GM19468 (cell line): ENCODE measurements at regions not wholly inside any gene's neighbourhood (a gene's known extent, or its start where the extent isn't known, plus 50 kb on each side); places are given as distances from the start of the nearest gene placed in this dataset.
A peak's percentile ranks its signal among the peaks of the same experiment; 100 is the strongest.
"Not testable (repeated sequence)": the region's sequence is repeated elsewhere in the genome, so short reads cannot be mapped to it uniquely, and the experiment has no call there.

Experiments used
- ATAC-seq: cut with Tn5 transposase; IDR thresholded peaks from one replicate; pipeline ENCODE4 v1.9.1; 2021; ENCODE audit warnings: mild to moderate bottlenecking, moderate library complexity, moderate number of reproducible peaks; ENCODE audit not compliant: unreplicated experiment; ENCODE audit errors: extremely low read depth

DNA sequence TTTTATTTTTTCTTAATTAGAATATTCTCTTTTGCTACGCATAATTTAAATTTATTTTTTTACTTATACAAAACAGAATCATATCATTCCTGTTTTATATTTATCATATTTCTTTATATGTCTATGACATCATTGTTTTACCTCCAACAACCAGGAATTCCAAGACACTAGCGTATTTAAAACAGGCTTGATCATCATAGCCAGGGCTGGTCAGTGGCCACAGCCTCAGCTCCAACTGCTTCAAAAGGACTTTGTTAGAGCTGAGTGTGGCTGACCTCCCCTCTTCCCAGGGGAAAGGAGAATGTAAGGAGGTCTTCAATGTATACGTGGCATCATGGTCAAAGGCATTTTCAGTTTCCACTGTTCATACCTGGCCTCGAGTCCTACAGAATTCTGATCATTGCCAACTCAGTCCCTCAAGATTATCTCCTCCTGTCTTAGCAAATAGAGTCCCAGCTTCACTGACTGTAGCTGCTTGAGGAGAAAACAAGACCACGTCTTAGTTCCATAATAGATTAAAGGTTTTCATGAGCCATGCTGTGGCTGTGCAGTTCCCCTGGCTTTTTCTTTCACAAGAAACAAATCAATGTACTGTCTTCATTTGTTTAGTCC lies 444.0 kb downstream of the PTPRC start:
- ATAC-seq, result no peak

DNA sequence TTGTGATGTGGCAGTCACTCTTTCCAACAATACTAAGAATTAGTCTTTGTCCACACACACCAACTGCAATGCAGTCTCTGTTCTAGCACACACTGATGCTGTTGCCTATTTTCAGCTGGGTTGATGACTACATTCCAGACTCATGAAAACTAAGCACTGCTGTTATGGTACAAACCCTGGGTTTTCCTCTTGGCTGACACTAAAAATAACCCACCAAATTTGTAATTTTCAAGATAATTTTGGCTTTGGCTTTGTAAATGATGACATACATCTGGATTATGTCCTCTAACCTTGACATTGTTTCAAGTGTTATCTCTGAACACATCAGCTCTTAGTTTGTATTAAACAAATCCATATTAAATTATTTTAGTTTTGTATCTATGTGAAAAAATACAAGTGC lies 444.8 kb downstream of the PTPRC start:
- no peak for ATAC-seq

DNA sequence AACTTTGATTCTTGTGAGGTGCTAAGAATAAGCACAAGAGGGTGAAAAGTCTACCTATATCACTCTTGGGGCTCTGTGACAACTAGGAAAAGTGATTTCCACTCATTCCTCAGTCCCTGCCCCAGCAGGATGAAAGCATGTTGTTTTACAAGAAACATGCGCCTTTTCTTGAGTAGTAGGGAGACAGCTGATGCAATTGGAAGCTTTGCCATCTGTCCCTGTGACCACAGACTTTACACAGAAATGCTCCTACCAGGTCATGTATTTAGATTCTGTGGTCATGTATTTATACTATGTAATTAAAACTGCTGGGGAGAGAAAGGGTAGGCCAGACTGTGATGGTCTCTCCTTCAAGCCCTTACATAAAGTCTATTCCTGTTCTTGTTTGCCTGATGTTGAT lies 445.5 kb downstream of the PTPRC start:
- ATAC-seq, result no peak

DNA sequence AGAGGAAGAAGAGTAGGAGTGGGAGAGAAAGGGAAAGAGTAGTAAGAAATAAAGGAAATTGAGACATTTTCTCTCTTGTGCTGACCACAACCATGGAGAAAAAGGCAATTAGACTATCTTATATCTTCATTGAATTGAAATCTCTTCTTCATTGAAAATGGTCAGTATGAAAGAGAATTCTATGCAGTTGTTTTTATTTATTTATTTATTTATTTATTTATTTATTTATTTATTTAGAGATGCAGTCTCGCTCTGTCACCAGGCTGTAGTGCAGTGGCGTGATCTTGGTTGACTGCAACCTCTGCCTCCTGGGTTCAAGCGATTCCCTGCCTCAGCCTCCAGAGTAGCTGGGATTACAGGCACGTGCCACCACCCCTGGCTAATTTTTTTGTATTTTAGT lies 447.1 kb downstream of the PTPRC start:
- ATAC-seq, result no peak

DNA sequence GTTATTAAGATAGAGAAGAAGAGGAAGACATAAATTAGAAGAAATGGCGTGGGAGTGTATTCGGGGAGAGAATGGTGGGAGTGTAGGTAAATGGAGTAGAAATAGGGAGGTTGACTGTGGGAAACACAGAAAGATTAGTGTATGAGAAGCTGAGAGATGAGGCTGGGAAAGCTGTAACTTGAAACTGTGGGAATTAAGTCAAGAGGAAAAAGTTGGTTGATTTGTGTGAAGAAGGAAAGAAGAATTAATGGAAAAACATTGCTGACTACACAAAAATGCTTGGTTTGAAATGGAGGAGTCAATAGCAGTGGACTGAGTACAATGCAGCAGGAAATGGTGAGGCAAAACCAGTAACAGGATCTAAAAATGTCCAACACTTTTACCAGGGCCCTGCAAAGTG lies 448.3 kb downstream of the PTPRC start:
- no peak for ATAC-seq

DNA sequence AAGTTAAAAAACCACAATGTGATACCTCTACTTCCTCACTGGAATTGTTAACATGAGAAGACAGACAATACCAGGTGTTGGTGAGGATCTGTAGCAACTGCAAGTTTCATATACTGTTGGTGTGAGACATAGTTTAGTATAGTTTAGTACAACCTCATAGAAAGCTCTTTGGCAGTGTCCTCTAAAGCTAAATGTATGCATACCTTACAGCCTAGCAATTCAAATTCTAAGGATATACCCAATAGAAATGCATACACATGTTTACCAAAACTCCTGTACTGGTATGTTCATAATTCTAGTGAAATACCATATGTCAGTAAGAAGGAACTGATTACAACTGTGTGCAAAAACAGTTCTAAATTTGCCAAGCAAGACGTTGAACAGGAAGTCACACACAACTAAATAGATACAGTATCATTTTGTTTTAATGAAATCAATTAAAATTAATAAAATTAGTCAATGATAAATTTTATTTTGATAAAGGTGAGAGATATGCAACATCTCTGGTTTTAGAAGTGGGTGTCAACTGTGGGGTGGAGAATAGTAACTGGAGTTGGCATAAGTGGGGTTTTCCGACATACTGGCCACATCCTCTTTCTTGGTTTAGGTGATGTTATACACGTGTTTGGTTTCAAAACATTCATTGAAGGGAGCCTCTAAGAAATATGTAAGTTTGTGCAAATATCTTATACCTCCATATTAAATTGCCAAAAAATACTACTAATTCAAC lies 450.7 kb downstream of the PTPRC start:
- peak; percentile 89 for ATAC-seq

DNA sequence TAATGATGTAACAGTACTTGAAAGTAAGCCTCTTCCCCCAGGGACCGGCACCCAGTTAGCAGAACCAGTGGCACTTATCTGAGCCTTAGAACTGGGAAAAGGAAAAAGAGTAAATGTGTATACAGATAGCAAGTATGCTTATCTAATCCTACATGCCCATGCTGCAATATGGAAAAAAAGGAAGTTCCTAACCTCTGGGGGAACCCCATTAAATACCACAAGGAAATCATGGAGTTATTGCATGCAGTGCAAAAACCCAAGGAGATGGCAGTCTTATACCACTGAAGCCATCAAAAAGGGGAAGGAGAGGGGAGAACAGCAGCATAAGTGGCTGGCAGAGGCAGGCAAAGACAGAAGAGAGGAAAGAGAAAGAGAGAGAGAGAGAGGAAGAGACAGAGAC lies 456.8 kb downstream of the PTPRC start:
- not testable (repeated sequence) for ATAC-seq

DNA sequence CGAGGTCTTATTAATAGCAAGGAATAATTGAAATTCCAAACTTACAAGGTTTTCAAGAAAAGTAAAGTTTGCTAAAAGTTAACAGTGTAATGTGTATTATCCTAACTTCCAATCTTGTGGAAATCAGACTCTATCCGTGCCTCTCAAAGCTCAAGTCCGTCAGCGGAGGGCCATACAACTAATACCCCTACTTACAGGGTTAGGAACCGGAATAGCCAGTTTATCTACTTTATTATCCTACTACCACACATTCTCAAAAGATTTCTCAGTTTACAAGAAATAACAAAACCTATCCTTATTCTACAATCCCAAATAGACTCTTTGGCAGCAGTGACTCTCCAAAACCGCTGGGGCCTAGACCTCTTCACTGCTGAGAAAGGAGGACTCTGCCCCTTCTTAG lies 457.8 kb downstream of the PTPRC start:
- no peak for ATAC-seq

DNA sequence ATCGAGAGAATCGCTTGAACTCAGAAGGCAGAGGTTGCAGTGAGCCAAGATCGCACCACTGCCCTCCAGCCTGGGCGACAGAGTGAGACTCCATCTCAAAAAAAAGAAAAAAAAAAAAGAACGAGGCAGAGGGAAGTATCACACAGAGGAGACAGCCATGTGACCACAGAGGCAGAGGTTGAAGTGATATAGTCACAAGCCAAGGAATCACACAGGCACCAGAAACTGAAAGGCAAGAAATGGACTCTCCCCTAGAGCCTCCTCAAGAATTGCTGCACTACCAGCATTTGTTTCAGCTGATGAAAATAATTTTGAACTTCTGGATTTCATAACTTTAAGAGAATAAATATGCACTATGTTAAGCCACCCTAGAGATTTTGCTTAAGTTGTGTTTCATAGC lies 459.6 kb downstream of the PTPRC start:
- no peak for ATAC-seq

DNA sequence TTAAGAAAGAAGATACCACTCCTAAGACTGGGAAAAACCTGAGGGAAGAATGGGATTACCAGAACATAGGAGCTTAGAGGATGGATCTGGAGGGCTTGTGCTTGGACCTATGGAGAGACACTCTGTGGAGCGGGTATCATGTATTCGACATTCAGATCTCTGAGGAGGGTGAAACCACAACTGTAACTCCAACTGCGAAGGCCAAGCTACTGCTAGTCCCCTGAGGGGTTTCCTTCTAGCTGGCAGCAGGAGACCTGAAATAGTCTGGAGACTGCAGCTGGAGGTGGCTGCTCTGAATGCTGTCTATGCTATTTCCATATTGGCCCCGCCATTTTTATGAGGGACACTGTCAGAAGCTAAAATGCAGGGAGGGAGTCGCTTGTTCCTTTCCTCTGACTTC lies 462.3 kb downstream of the PTPRC start:
- no peak for ATAC-seq

DNA sequence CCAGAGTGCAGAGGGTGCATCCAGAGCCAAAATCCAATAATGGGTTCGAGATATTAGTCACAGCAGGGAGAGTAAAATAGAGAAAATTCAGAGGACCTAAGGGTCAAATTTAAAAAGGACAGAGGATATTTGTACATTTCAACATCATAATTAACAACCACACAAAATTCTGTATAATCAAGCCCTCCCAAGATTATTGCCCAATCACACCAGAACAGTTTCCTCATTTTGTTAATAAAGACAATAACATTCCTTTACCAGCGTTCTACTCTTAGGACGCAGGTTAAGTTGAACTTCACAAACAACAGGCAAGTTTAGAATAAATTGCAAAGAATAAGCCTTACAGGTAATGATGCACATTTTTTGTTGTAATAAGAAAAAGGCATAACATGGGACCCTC lies 462.8 kb downstream of the PTPRC start:
- no peak for ATAC-seq

DNA sequence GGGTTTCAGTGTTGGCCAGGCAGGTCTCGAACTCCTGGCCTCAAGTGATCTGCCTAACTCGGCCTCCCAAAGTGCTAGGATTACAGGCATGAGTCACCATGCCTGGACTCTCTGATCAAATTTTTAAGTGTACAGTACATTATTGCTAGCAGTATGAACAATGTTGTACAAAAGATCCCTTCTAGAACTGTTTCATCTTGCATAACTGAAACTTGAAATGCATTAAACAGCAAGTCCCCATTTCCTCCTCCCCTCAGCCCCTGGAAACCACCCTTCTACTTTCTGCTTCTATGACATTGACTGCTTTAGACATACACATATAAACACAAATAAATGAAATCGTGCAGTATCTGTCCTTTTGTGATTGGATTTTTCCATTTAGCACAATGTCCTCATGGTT lies 463.4 kb downstream of the PTPRC start:
- no peak for ATAC-seq

DNA sequence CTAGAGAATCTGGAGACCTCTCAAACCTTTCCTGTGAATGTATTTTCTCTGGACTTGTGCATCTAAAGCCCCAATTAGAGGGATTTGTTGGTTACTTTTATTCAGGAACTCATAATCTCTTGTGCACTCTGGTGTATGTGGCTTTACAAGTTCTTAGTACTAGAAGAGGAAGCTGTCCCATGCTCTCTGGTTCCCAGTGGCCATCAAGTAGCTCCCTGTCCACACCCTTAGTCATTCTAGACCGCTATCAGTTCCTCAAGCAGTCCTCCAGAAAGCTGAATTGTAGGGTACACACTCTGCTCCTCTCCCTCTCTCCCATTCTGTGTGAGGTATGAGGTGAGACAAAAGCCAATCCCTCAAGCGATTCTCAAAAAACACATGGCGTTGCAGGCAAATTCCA lies 470.3 kb downstream of the PTPRC start:
- no peak for ATAC-seq

DNA sequence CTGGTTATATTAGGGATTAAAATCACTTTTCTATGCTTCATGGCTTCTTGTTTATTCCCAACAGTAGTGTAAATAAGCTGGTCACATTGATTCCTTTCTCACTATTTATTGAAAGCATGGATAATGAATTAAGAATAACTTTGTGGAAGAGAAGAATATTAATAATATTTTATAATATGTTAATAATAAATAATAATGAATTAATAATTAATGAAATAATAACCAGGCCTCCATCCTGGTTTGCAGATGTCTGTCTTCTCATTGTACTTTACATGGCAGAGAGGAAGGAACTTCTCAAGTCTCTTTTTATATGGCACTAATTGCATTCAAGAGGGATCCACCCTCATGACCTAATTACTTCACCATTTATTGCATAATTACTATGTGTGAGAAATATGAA lies 473.5 kb downstream of the PTPRC start:
- ATAC-seq, result no peak

DNA sequence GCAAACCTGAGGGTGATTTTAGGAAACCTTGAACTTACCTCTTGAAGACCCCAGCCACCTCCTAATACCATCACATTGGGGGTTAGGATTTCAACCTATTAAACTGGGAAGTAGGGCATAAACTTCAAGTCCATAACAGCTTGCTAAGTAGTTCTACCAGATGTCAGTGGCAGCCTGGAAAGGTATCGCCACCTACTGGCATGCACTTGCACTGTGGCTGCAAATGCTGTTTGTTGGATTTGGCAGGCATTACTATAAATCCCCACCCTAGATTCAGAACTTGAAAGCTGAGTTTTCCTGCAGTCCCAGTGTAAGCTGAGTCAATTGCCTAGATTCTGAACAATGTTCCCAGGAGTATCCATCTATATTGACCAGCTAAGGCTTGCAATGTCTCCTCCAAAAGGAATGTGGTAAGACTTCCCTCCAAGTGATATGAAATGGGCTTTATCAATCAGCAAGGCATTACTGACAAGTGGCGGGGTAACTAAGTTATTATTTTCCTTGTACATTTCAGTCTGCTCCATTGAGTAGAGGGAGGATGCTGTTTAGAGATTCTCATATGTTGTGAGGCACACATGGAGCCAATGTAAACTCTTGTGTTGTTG lies 474.5 kb downstream of the PTPRC start:
- no peak for ATAC-seq

DNA sequence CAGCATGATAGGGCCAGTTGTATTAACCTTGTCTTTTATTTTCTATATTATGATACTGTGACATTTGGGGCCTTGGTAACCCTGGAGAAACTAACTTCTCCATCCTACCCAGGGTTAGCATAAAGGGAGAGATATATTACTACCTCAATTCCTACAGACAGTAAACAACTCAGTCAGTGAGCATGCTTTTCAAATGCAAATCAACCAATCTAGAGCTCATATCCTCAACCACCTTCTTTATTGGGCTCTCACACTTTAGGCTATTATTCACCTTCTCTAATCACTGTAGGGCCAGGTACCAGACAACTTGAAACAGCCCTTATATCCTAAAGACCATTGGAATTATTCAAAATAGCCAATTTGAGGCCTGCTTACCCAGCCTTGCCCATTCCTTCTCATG lies 477.6 kb downstream of the PTPRC start:
- ATAC-seq, result no peak

DNA sequence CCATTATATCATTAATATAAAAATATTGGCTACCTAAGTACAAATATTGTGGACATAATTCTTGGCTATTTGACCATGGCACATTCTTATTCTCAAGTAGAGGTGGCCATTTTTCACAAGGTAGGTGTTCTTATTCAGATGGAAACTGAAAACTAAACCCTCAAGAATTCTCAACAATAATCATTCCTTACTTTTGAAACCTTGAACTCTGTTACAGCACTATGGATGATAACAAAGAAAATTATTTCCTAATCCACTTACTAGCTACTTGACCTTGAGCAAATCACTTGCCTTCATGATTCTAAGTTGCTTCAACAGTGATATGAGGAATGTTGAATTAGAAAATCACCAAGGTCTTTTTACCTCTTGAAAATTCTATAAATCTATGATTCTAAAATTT lies 482.2 kb downstream of the PTPRC start:
- no peak for ATAC-seq

DNA sequence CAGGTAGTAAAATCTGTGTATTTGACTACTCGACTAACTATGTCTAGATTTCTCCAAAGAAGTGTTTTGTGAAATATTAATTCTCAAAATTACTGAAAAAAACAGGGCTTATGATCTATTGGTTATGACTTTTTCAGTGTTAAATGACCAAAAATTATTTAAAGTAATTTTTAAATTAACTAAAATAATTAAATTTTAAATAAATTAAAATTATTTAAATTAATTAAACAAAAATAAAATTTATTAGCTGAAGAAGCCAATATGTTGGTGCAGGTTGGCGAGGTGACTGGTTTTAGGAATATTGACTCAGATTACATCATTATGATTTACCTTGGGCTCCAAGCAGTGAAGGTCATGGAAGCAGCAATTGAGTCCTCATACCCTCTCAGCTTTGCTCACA lies 483.2 kb downstream of the PTPRC start:
- no peak for ATAC-seq

DNA sequence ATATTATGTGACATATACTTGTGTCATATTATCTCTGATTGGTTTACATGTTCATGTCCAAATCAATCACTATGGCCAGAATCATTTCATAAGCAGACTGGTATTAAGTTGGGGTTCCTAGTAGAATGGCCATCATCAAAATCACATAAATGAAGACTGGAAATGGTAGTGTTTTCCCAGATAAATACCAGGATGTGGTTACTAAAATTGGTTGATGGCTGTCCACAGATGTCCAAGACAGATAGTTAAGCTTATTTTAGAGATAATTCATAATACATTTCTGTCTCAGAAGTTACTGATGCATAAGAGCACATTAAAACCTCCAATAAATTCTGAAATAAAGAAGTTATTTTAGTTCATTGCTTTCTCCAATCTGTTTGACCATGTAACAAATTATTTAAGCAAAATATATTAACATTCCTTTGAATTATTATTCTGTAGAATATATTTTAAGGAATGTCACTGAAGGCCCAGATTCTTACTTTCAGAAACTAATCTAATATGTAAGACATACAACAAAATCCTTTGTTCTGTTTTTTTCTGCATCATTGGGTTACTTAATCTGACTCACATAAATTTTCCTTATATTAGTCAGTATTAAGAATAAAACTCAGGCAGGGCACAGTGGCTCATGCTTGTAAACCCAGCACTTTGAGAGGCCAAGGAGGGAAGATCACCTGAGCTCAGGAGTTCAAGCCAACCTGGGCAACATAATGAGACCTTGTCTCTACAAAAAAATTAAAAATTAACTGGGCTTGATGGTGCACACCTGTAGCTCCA lies 483.9 kb downstream of the PTPRC start:
- no peak for ATAC-seq

DNA sequence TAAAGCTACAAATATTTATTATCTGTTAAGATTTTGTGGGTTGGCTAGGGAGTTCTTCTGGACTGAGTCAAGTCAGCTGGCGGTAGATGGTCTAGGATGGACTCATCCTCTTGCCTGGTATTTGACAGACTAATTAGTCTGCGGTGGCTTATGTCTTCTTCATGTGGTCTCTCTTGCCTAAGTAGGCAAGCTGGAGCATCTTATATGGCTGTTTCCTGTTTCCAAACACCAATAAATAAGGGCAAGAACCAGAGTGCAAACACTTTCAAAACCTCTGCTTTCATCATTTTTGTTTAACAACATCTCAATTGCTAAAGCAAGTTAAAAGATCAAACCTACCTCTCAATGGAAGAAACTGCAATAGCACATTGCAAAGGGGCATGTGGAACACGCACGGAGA lies 484.8 kb downstream of the PTPRC start:
- ATAC-seq, result no peak

DNA sequence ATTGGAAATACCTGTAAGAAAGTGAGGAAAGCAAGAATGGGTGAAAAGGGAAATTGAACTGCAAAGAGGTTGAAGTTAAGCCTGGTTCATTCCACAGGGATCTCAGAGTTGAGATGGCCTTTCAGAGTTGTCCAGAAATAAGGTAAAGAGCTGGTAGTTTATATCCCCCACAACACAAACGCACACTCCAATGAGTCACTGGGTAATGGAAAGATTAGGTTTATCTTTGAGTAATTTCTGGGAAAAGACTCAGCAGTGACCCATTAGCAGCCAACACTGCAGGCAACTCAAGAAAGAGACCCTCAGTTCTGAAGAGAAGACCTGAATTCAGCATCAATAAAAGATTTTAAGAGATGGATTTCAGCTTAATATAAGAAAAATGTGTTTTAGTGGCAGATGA lies 485.5 kb downstream of the PTPRC start:
- no peak for ATAC-seq
